Astrocyte (in vitro differentiated cells and primary cell): ENCODE measurements at regions not wholly inside any gene's neighbourhood (a gene's known extent, or its start where the extent isn't known, plus 50 kb on each side); places are given as distances from the start of the nearest gene placed in this dataset.

Source experiments
- CTCF ChIP-seq: IDR thresholded peaks from 2 replicates; pipeline ENCODE4 v1.5.1; 2011; ENCODE audit warnings: low read depth, mild to moderate bottlenecking, inconsistent platforms, low read length, moderate library complexity; ENCODE audit not compliant: insufficient read depth
- EZH2 ChIP-seq: IDR thresholded peaks from 2 replicates; pipeline ENCODE4 v1.6.1; 2012; ENCODE audit warnings: mild to moderate bottlenecking, low read length, inconsistent platforms; ENCODE audit not compliant: insufficient read depth

- TF ChIP-seq CTCF (no peak), EZH2 (no peak)
These were observed 108.5 kb downstream of the PCTP start for GRCh38 chr17:55859301-55859795.
